NT2/D1 (cell line): ENCODE measurements at regions not wholly inside any gene's neighbourhood (a gene's known extent, or its start where the extent isn't known, plus 50 kb on each side); places are given as distances from the start of the nearest gene placed in this dataset.

Experiments used
- DNase-seq: peaks from one replicate; pipeline ENCODE4 v3.0.0-alpha.2; 2011; ENCODE audit warnings: low read depth, low spot score
- H3K27me3 ChIP-seq: 2 replicates; pipeline ENCODE4 v1.6.0; 2011; ENCODE audit warnings: mild to moderate bottlenecking; ENCODE audit not compliant: insufficient read length, insufficient read depth
- H3K36me3 ChIP-seq: 2 replicates; pipeline ENCODE4 v1.6.1; 2011; ENCODE audit warnings: mild to moderate bottlenecking, low read length, mixed read lengths; ENCODE audit not compliant: insufficient read depth, insufficient read length
- H3K4me1 ChIP-seq: 2 replicates; pipeline ENCODE4 v1.5.1; 2011; ENCODE audit not compliant: insufficient read depth, insufficient read length
- H3K4me3 ChIP-seq: 2 replicates; pipeline ENCODE4 v1.5.1; 2011; ENCODE audit warnings: low read depth; ENCODE audit not compliant: insufficient read length
- H3K9ac ChIP-seq: 2 replicates; pipeline ENCODE4 v1.6.0; 2011; ENCODE audit warnings: low read depth; ENCODE audit not compliant: insufficient read length
- H3K9me3 ChIP-seq: 2 replicates; pipeline ENCODE4 v1.5.1; 2011; ENCODE audit warnings: mild to moderate bottlenecking, low read length; ENCODE audit not compliant: insufficient read depth
- SUZ12 ChIP-seq: IDR thresholded peaks from 2 replicates; pipeline ENCODE4 v1.6.1; 2011; ENCODE audit not compliant: insufficient read length, insufficient read depth; ENCODE audit errors: extremely low read depth
- YY1 ChIP-seq: IDR thresholded peaks from 2 replicates; pipeline ENCODE4 v1.6.1; 2011; ENCODE audit not compliant: insufficient read length, insufficient read depth
- ZNF274 ChIP-seq: IDR thresholded peaks from 2 replicates; pipeline ENCODE4 v1.6.1; 2011; ENCODE audit warnings: mild to moderate bottlenecking, low read depth, low read length

GRCh38 chr1:238161955-238162354 lies 271.2 kb upstream of the ZP4 start:
- H3K9ac ChIP-seq, result no peak overlapping the region
- no peaks in the 10 kb centered on the region for H3K36me3 ChIP-seq
- H3K4me3 ChIP-seq, result no peak overlapping the region
- H3K4me1 ChIP-seq, result no peaks in the 10 kb centered on the region
- DNase-seq, result no peak
- no peaks in the 10 kb centered on the region for H3K27me3 ChIP-seq
- TF ChIP-seq SUZ12, result no peak
- no peak for TF ChIP-seq YY1
- no peak for TF ChIP-seq ZNF274
- H3K9me3 ChIP-seq, result peaks cover 10% of the 10 kb centered on the region; the same call in 1 of the 2 replicates

GRCh38 chr1:238153939-238154338 lies 263.2 kb upstream of the ZP4 start:
- Histone ChIP-seq H3K4me3 (no peak overlapping the region), H3K9me3 (no peaks in the 10 kb centered on the region), H3K36me3 (no peaks in the 10 kb centered on the region), H3K4me1 (no peaks in the 10 kb centered on the region), H3K9ac (no peak overlapping the region), H3K27me3 (no peaks in the 10 kb centered on the region)
- DNase-seq, result no peak
- TF ChIP-seq YY1 (no peak), SUZ12 (no peak), ZNF274 (no peak)

- no peaks in the 10 kb centered on the region for H3K4me1 ChIP-seq
- no peak for DNase-seq
- no peak overlapping the region for H3K9ac ChIP-seq
- no peaks in the 10 kb centered on the region for H3K9me3 ChIP-seq
- TF ChIP-seq ZNF274, result no peak
- no peak for TF ChIP-seq YY1
- no peak for TF ChIP-seq SUZ12
- no peaks in the 10 kb centered on the region for H3K27me3 ChIP-seq
- H3K4me3 ChIP-seq, result no peak overlapping the region
- H3K36me3 ChIP-seq, result no peaks in the 10 kb centered on the region
Observed at GRCh38 chr1:238153253-238153652, 262.5 kb upstream of the ZP4 start.

GRCh38 chr1:238152119-238152518 lies 261.4 kb upstream of the ZP4 start:
- Histone ChIP-seq H3K4me3 (no peak overlapping the region), H3K4me1 (no peaks in the 10 kb centered on the region), H3K36me3 (no peaks in the 10 kb centered on the region), H3K9ac (no peak overlapping the region), H3K27me3 (no peaks in the 10 kb centered on the region), H3K9me3 (no peaks in the 10 kb centered on the region)
- TF ChIP-seq ZNF274 (no peak), SUZ12 (no peak), YY1 (no peak)
- no peak for DNase-seq

- no peaks in the 10 kb centered on the region for H3K9me3 ChIP-seq
- H3K4me1 ChIP-seq, result no peaks in the 10 kb centered on the region
- no peaks in the 10 kb centered on the region for H3K27me3 ChIP-seq
- H3K36me3 ChIP-seq, result no peaks in the 10 kb centered on the region
- TF ChIP-seq SUZ12, result no peak
- TF ChIP-seq ZNF274, result no peak
- TF ChIP-seq YY1, result no peak
- no peak overlapping the region for H3K4me3 ChIP-seq
- H3K9ac ChIP-seq, result no peak overlapping the region
- no peak for DNase-seq
Observed at GRCh38 chr1:238143038-238143437, 252.3 kb upstream of the ZP4 start.

- TF ChIP-seq YY1 (no peak), SUZ12 (no peak), ZNF274 (no peak)
- Histone ChIP-seq H3K36me3 (no peaks in the 10 kb centered on the region), H3K9ac (no peak overlapping the region), H3K9me3 (no peaks in the 10 kb centered on the region), H3K4me1 (no peaks in the 10 kb centered on the region), H3K4me3 (no peak overlapping the region), H3K27me3 (no peaks in the 10 kb centered on the region)
- no peak for DNase-seq
Observed at GRCh38 chr1:238141353-238141752, 250.6 kb upstream of the ZP4 start.

- Histone ChIP-seq H3K9me3 (no peaks in the 10 kb centered on the region), H3K9ac (no peak overlapping the region)
- no peak for TF ChIP-seq YY1
- no peak for TF ChIP-seq SUZ12
- TF ChIP-seq ZNF274, result no peak
Observed at GRCh38 chr1:238139713-238140112, 249.0 kb upstream of the ZP4 start.

GRCh38 chr1:238138059-238138626 lies 247.4 kb upstream of the ZP4 start:
- TF ChIP-seq SUZ12, result no peak
- no peak for TF ChIP-seq YY1
- no peak for TF ChIP-seq ZNF274
- DNase-seq, result no peak

More at GRCh38 chr1:238139713-238140112, 249.0 kb upstream of the ZP4 start:
- no peaks in the 10 kb centered on the region for H3K4me1 ChIP-seq
- H3K36me3 ChIP-seq, result no peaks in the 10 kb centered on the region
- no peak for DNase-seq
- H3K27me3 ChIP-seq, result no peaks in the 10 kb centered on the region
- no peak overlapping the region for H3K4me3 ChIP-seq

More at GRCh38 chr1:238138059-238138626, 247.4 kb upstream of the ZP4 start:
- no peaks in the 10 kb centered on the region for H3K27me3 ChIP-seq
- no peak overlapping the region for H3K4me3 ChIP-seq
- H3K9me3 ChIP-seq, result no peaks in the 10 kb centered on the region
- no peak overlapping the region for H3K9ac ChIP-seq
- no peaks in the 10 kb centered on the region for H3K36me3 ChIP-seq
- H3K4me1 ChIP-seq, result no peaks in the 10 kb centered on the region
